Hematopoietic multipotent progenitor cell (in vitro differentiated cells): ENCODE measurements at regions not wholly inside any gene's neighbourhood (a gene's known extent, or its start where the extent isn't known, plus 50 kb on each side); places are given as distances from the start of the nearest gene placed in this dataset.
"Not testable (repeated sequence)": the region's sequence is repeated elsewhere in the genome, so short reads cannot be mapped to it uniquely, and the experiment has no call there.

Experiments
- DNase-seq, 3 donors: peaks; one replicate each; pipeline ENCODE4 v3.0.0-alpha.2; 2011 to 2015; ENCODE audit warnings: low read depth in 2 of 3, low spot score in 2 of 3

DNA sequence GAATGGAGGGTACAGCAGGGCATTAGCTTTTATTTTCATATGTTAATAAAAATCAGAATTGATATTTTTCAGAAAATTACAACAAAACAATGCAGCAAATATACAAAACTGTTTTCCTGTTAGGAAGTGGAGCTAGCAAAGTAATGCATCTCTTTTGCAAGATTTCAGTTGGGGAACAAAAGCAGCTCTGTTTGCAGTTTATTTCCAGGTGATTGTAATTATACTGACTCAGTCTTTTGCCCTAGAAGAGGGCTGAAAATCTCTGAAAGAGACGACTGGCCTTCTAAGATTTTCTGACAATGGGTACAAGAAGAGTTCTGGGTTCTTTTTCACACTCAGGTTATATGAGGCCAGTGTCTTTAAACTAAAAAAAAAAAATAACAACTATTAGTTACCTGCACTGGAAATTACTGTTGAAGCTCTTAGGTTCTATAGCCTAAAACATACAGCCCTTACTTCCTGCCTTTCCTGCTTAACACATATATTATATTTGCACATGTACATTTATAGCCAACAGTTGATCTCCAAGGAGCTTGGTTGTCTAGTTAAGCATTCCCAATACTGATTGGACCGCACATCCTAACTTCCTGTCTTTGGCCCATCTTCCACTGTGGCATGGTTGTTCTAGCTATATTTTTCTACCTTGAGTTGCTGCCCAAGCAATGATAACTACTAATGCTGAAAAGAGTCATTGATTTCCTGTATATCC is 199.1 kb upstream of the KRR1 start:
- DNase-seq, result no peak

- DNase-seq, result no peak
Observed at GRCh38 chr12:75709503-75709902, 198.1 kb upstream of the KRR1 start.

- DNase-seq, result no peak
Observed at GRCh38 chr12:75708802-75709201, 197.4 kb upstream of the KRR1 start.

GRCh38 chr12:75707983-75708382 is 196.6 kb upstream of the KRR1 start:
- no peak for DNase-seq

- peak in 2 of 3 donors; percentile 13 to 19 for DNase-seq
Observed at GRCh38 chr12:75706786-75707605, 195.6 kb upstream of the KRR1 start.

DNA sequence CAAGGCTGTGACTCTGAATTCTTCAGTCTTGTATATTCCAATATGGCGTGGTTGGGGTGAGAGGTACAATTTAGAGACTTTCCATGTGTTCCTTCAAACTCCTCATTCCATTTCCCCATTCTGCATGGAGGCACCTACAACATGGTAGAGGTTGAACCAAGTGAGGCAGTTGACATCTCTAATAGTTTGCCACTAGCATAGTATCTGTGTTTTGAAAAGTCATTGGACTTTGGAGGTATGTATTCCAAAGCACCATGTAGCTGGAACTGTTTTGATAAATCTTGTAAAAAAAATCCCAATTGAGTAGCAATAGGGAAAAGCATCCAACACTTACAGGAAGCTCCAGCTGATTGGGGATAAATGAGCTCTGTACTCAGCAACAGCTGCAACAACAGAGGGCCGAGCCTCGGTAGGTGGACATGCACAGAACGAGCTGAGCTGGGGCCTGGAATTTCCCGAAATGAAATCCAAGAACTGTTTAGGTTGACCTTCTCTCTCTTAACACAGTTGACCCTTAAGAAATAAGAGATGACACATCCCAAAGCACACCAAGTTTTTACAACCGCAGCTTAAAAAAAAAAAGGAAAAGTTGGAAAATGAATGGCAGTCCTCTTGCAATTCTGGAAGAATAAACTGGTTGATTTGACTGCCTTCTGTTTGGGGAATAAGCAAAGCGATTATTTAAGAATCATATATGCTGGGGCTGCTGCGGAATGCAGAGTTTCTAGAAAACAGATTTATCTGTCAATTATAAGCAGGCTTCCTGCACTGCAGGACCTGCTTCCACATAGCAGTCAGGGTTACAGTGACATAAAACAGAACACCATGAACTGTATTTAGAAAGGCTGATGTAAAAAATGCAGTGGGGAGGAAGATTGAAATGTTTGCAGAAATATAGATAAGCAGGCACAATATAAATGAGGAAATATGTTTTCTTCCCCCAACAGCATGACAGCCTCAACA is 194.6 kb upstream of the KRR1 start:
- DNase-seq, result peak in 1 of 3 donors; percentile 19

GRCh38 chr12:75704664-75705063 is 193.3 kb upstream of the KRR1 start:
- DNase-seq, result no peak

- DNase-seq, result no peak
Observed at GRCh38 chr12:75704208-75704607, 192.8 kb upstream of the KRR1 start.

- no peak for DNase-seq
Observed at GRCh38 chr12:75703131-75703530, 191.7 kb upstream of the KRR1 start.

DNA sequence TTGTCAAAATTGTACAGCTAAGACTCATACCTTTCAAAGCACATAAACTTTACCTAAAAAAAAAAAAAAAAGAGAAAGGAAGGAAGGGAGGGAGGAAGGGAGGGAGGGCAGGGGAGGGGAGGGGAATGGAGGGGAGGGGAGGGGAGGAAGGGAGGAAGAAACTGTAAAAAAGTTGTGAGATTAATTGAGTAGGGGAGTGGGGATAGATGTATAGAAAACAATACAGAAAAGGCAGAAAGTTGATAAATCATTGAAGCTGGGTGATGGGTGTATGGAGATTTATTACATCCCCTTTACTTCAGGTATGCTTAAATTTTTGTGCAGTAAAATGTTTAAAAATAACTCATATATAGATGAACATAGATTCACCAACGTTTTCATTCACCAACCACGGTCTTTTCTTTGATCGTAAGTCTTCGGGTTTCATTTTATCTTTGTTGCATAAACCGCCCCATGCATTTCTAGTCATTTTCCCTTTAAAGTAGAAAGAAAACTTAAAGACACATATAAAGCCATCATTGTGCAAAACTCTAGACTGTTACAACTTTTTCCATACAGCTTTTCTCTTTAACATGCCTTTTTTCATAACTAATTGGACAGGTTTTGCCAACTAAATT is 191.2 kb upstream of the KRR1 start:
- DNase-seq, result no peak

DNA sequence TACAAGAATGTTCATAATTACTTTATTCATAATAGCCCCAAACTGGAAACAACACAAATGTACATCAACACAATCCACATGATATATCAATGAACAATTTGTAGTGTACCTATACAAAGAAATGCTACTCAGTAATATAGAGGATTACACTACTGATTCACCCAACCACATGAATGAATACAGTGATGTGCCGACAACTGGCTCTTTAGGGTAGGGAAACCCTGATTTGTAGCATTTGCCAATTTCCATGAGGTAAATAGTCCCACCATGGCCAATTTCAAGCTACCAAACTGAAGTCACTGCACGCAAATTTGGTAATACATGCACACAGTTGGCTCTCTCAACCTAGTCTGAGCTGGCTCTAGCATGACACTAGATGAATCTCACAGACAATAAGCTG is 190.4 kb upstream of the KRR1 start:
- DNase-seq, result no peak

DNA sequence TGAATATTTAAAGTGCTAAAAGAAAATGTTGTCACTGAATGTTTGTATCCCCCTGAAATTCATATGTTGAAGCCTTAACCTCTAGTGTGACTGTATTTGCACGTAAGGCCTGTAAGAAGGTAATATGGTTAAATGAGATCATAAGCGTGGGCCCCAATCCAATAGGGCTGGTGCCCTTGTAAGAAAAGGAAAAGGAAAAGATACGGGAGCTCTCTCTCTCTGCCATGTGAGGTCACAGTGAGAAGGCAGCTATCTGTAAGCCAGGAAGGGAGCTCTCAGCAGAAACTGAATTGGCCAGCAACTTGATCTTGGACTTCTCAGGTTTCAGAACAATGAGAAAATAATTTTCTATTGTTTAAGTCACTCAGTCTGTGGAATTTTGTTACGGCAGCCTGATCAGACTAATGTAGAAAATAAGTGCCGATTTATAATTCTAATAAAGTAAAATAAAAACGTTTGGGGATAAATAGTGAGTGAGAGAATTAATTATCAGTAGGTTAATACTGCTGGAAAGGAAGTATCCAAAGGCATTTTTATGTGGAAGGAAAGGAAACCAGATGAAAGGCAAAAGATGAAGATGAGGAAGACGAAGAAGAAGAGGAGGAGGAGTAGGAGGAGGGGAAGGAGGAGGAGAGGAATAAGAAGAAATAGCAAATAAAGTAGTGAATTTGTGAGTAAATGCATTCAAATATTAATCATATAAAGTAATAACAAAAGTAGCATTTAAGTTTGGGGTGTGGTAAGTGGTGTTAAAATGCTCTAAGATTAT is 188.5 kb upstream of the KRR1 start:
- DNase-seq, result no peak

DNA sequence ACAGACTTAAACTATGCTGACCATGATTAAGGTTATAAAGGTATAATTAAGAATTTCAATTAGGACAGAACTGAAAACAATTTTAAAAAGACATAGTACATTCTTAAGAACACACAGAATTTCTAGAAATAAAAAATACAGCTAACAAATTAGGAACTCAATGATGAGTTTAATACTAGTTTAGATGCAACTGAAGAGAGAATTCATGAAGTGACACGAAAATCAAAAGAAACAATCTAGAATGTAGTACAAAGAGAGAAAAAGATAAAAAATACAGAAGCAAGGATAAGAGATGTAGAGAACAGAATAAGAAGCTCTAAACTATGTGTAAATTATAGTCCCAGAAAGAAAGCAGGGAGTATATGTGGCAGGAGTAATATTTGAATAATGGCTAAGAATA is 187.8 kb upstream of the KRR1 start:
- no peak for DNase-seq

DNA sequence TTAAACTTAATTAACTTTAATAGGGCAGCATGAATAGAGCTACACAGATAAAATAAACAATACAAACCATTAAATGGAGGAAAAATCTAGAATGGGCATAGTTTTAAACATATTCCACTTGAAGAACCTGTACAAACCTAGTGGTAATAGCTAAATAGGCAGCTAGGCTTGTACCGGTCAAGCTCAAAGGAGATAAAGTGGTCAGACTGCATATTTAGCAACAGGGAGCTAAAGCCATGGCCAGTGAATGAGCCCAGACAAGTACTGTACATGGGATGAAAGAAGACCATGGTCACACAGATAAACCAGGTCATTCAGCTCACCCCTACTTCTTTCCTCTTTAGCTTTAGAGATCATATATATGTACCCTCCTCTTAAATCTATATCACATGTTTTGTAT is 186.6 kb upstream of the KRR1 start:
- DNase-seq, result no peak

- DNase-seq, result no peak
Observed at GRCh38 chr12:75695926-75696325, 184.5 kb upstream of the KRR1 start.

DNA sequence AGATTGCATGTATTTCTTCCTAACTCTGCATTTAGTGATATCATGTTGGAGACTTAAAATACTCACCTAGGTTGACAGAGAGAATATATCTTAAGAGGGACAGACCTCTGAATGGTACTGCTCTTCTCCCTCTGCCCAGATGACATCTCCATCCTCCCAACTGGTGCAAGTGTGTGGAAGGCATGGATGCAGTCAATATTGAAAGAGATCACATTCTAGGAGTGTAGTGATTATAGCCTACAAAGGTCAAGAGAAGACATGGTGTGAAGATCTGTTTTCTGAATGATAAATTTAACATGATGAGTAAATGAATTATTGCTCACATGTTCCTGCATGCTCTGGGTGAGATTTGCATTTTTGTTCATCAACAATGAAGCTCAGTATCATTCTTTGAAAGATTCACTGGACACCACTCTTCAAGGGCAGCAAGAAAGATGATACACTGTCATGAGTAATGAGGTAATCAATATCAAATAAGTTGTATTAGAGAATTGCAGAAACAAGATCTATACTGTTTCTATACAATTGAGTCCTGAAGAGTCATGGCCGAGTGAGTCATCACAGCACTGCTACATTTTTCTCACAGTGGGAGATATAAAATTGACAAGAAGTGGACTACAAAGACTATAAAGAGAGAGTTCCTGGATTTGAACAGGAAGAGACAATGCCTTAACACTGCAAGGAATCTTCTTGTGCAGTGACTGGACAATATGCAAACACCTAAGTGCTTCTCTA is 183.3 kb upstream of the KRR1 start:
- DNase-seq, result no peak

GRCh38 chr12:75692876-75693275 is 181.5 kb upstream of the KRR1 start:
- DNase-seq, result no peak

GRCh38 chr12:75690296-75690955 is 179.0 kb upstream of the KRR1 start:
- no peak for DNase-seq

DNA sequence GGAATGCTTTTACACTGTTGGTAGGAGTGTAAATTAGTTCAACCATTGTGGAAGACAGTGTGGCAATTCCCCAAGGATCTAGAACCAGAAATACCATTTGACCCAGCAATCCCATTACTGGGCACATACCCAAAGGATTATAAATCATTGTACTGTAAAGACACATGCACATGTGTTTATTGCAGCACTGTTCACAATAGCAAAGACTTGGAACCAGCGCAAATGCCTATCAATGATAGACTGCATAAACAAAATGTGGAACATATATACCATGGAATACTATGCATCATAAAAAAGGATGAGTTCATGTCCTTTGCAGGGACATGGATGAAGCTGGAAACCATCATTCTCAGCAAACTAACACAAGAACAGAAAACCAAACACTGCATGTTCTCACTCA is 174.8 kb upstream of the KRR1 start:
- not testable (repeated sequence) for DNase-seq
